Common myeloid progenitor, CD34-positive (primary cell): ENCODE measurements at regions not wholly inside any gene's neighbourhood (a gene's known extent, or its start where the extent isn't known, plus 50 kb on each side); places are given as distances from the start of the nearest gene placed in this dataset.

ENCODE experiments used
- CTCF ChIA-PET: fragments of 350-600 bp; sonication (Branson Sonifier 250); formaldehyde crosslinking; loops from one replicate; lab custom pipeline; 2021; ENCODE audit warnings: antibody characterized with exemption; lab: Charles Lee
- POLR2A ChIA-PET: fragments of 350-600 bp; sonication (Branson Sonifier 250); formaldehyde crosslinking; loops from one replicate; lab custom pipeline; 2021; ENCODE audit warnings: antibody characterized with exemption; lab: Charles Lee
- DNase-seq, 3 donors: peaks; one replicate each; pipeline versions ENCODE4 v3.0.0 to v3.0.0-alpha.2; 2013
- H3K27ac ChIP-seq, 2 experiments: 1 replicate in 1 of 2; 2 replicates in 1 of 2; pipeline ENCODE4 v1.7.0; 2013; ENCODE audit warnings: inconsistent platforms in 2 of 2, low read length in 2 of 2, mild to moderate bottlenecking in 2 of 2, low read depth in 1 of 2, moderate library complexity in 1 of 2; ENCODE audit not compliant: severe bottlenecking in 2 of 2, insufficient read depth in 1 of 2, poor library complexity in 1 of 2
- H3K27me3 ChIP-seq, 5 experiments: replicated peaks in 2 of 5; 1 replicate in 3 of 5; 2 replicates in 2 of 5; pipeline versions ENCODE4 v1.6.1 to v1.7.0; 2013; ENCODE audit warnings: low read length in 4 of 5, mild to moderate bottlenecking in 2 of 5, moderate library complexity in 2 of 5, inconsistent platforms in 1 of 5; ENCODE audit not compliant: insufficient read depth in 5 of 5, control insufficient read depth in 4 of 5
- H3K36me3 ChIP-seq, 4 experiments: 1 replicate in 2 of 4; 2 replicates in 2 of 4; pipeline versions ENCODE4 v1.6.1 to v1.7.0; 2013; ENCODE audit warnings: low read length in 3 of 4, control low read depth in 1 of 4, mild to moderate bottlenecking in 1 of 4; ENCODE audit not compliant: control insufficient read depth in 4 of 4, insufficient read depth in 4 of 4
- H3K4me1 ChIP-seq, 4 experiments: 1 replicate in 3 of 4; 2 replicates in 1 of 4; pipeline versions ENCODE4 v1.6.1 to v1.7.1; 2013; ENCODE audit warnings: low read length in 3 of 4, mild to moderate bottlenecking in 3 of 4, control low read depth in 1 of 4, inconsistent platforms in 1 of 4, moderate library complexity in 1 of 4; ENCODE audit not compliant: control insufficient read depth in 4 of 4, insufficient read depth in 4 of 4; ENCODE audit errors: control extremely low read depth in 1 of 4
- H3K4me3 ChIP-seq, 7 experiments: 1 replicate in 4 of 7; 2 replicates in 3 of 7; pipeline versions ENCODE4 v1.5.1 to v1.7.0; 2013; ENCODE audit warnings: mild to moderate bottlenecking in 7 of 7, low read length in 6 of 7, moderate library complexity in 6 of 7, inconsistent platforms in 2 of 7, low read depth in 2 of 7, control low read depth in 1 of 7; ENCODE audit not compliant: insufficient read depth in 4 of 7, control insufficient read depth in 1 of 7; ENCODE audit errors: extremely low read depth in 1 of 7
- H3K9me3 ChIP-seq, 5 experiments: 1 replicate in 4 of 5; 2 replicates in 1 of 5; pipeline versions ENCODE4 v1.6.1 to v1.7.1; 2013; ENCODE audit warnings: low read length in 4 of 5, mild to moderate bottlenecking in 2 of 5, inconsistent platforms in 1 of 5, low read depth in 1 of 5, moderate library complexity in 1 of 5; ENCODE audit not compliant: control insufficient read depth in 4 of 5, insufficient read depth in 2 of 5; ENCODE audit errors: control extremely low read depth in 1 of 5
- WGBS: methylation state at CpG from one replicate; pipeline ENCODE4 v1.1.5; 2013; ENCODE audit not compliant: insufficient coverage; 5-methylcytosine and 5-hydroxymethylcytosine counted together

DNA sequence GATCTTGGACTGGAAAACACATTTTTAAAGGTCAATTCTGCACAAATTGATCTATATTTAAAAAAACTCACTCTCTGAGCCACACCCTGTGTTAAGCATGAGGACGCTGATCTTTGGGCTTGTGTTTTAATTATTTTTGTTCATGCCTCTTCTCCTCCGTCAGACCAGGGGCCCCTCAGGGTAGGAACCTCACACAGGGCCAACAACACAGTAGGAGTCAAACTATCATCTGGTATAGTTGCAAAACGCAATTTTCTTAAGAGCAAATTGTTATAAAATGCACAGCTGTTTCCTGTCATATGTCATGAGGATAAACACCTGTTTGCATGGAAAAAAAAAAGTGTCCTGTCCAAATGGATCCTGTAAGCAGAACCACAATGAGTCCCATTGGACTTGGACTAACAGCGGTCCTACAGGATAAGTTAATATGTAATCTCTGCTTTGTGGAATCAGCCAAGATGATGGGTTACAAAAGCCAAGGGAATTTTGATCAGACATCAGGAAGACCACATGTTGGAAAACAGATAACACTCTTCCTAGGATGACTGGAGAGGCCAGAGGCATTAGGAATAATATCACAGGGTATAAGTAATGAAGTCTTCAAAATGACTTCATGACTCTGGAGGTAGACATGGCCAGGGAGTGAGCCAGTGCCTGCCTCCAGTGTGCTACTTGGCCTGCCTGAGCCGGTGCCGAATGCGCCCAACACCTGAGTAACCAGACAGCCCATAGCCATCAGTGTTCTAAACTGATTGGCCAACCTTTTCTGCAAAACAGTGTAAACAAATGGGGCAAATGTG is 184.9 kb upstream of the ADCY1 start:
- Histone ChIP-seq H3K4me3 (no peak overlapping the region), H3K9me3 (peaks cover 0 to 4% (median 0%) of the 10 kb centered on the region in 5 experiments), H3K27me3 (no peaks in the 10 kb centered on the region), H3K36me3 (no peaks in the 10 kb centered on the region), H3K4me1 (no peaks in the 10 kb centered on the region), H3K27ac (no peak overlapping the region)
- DNase-seq = no peak
- ChIA-PET POLR2A (no interaction called here), CTCF (no interaction called here)
- WGBS = 90% methylated on average over 5 of the region's 7 CpGs

DNA sequence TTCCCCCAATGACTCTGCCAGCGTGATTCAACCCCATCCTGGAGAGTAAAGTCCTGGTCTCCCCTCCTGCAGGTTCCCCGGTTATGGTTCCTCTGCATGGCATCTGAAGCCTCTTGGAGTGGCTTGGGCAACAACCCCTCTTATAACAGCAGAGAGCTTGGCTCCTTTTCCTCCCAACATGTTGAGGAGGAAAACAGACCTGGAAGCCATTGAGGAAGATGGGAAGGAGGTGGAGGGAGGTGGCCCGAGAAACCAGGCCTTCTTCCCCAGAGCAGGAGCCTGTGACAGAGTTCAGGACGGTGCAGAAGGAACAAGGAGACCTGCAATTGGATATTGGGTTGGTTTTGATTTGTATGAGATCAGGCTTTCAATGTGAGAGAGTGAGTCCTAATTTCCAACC is 184.0 kb upstream of the ADCY1 start:
- H3K9me3 ChIP-seq = peaks cover 0 to 4% (median 0%) of the 10 kb centered on the region in 5 experiments
- H3K27ac ChIP-seq = no peak overlapping the region
- ChIA-PET POLR2A (no interaction called here), CTCF (no interaction called here)
- no peak for DNase-seq
- no peak overlapping the region for H3K4me3 ChIP-seq
- no peaks in the 10 kb centered on the region for H3K36me3 ChIP-seq
- no peaks in the 10 kb centered on the region for H3K27me3 ChIP-seq
- 83% methylated on average over 3 of the region's 4 CpGs for WGBS
- no peaks in the 10 kb centered on the region for H3K4me1 ChIP-seq

DNA sequence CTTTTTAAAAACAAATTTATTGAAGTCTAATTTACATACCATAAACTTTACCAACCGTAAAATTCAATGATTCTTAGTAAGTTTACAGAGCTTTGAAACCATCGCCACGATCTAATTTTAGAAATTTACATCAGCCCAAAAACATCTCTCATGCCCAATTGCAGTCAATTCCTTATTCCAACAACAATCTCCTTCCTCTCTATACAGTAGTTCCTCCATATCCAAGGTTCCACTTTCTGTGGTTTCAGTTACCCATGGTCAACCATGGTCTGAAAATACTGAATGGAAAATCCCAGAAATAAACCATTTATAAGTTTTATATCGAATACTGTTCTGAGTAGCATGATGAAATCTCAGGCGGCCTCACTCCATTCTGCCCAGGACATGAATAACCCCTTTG is 183.4 kb upstream of the ADCY1 start:
- no peaks in the 10 kb centered on the region for H3K4me1 ChIP-seq
- no peak for DNase-seq
- no peaks in the 10 kb centered on the region for H3K27me3 ChIP-seq
- 100% methylated on average over 2 of the region's 5 CpGs for WGBS
- CTCF ChIA-PET = no interaction called here
- POLR2A ChIA-PET = no interaction called here
- no peaks in the 10 kb centered on the region for H3K36me3 ChIP-seq
- no peak overlapping the region for H3K27ac ChIP-seq
- H3K4me3 ChIP-seq = no peak overlapping the region
- H3K9me3 ChIP-seq = peaks cover 0 to 7% (median 0%) of the 10 kb centered on the region in 5 experiments

DNA sequence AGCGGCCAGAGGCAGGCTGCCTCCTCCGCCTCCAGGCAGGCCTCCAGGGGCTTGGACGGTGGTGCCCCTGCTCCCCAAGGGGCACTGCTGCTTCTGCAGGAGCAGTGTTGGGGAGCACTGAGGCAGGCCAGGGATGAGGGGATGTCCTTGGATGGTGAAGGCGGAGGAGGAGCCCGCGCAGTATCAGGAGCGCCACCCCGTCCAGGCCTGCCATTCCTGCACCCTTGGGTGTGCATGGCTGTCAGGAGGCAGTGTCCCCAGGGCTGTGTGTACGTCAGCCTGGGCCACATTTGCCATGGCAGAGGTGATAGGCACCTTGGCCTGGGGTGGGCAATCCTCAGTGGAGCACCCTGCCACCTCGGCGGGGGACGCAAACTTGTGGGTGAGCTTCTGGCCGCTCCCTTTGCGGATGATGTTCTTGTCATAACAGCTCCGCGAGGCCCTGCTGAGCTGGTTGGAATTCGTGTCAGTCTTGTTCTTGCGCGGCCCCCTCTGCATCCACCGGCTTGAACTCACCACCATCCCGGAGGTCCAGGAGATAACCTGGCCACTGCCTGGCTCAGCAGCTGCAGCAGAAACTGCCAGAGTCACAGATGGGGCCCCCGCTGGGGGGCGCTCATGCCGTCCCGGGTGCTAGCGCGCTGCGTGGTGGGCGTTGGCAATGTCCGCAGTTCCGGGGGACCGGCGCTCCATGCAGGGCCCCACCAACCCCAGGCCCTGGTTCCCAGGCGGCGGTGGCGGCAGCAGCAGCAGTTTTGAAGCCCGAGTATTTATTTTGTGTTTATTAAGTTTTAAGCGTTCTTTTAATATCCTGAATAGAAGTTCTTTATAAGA is 182.3 kb upstream of the ADCY1 start:
- Histone ChIP-seq H3K27ac (no peak overlapping the region), H3K4me3 (no peak overlapping the region), H3K9me3 (peaks cover 0 to 8% (median 0%) of the 10 kb centered on the region in 5 experiments), H3K4me1 (no peaks in the 10 kb centered on the region), H3K36me3 (no peaks in the 10 kb centered on the region), H3K27me3 (no peaks in the 10 kb centered on the region)
- CTCF ChIA-PET = no interaction called here
- 87% methylated on average over 26 of the region's 38 CpGs for WGBS
- POLR2A ChIA-PET = no interaction called here
- DNase-seq = no peak

DNA sequence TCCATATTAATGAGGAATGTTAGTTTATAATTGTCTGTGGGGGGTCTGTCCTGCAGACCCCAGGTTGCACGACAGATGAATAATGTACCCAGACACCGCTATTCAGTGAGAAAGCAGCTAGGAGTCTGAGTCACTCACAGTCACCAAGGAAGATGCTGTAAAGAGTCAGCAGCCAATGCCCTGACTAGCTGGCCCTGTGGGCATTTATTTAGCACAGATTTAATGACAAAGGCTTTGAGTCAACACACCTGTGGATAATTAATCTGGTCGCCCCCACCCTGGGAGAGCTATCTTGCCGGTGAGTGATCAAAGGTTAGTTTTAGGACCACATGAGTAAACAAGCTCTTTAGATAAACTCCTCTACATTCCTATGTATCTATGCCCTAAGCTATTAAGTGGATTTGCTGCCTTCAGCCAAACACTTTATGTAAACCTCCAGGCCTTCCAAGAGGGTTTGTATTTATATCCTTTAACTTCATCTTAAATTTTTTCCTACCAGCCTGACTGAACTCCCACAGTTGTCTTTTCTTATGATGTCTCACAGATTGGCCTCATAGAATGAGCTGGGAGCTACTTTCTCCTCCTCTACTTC is 180.0 kb upstream of the ADCY1 start:
- peaks cover 0 to 8% (median 0%) of the 10 kb centered on the region in 5 experiments for H3K9me3 ChIP-seq
- DNase-seq = no peak
- CTCF ChIA-PET = no interaction called here
- no peak overlapping the region for H3K4me3 ChIP-seq
- 79% methylated on average over 4 of the region's 4 CpGs for WGBS
- H3K4me1 ChIP-seq = no peaks in the 10 kb centered on the region
- H3K36me3 ChIP-seq = no peaks in the 10 kb centered on the region
- no peak overlapping the region for H3K27ac ChIP-seq
- H3K27me3 ChIP-seq = no peaks in the 10 kb centered on the region
- POLR2A ChIA-PET = no interaction called here

DNA sequence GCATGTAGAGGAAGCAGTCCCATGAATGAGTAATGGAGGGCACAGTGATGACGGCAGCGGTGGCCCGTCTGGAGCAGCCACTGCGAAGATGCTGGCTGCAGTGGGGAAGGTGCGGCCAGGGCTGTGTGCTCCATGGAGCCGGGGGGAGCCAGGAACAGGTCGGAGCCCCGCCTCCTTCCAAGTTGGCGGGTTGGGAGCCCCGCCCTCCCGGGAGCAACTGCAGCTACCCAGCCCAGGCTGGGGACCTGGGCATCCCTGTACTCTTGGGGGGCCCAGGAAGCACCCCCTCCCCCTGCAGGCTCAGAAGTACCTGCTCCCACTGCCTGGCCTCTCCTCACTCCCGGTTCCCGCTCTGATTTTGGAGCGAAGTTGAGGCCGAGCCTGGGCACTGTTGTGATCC is 175.1 kb upstream of the ADCY1 start:
- ChIA-PET CTCF (no interaction called here), POLR2A (no interaction called here)
- DNase-seq = no peak
- Histone ChIP-seq H3K4me3 (no peak overlapping the region), H3K27me3 (no peaks in the 10 kb centered on the region), H3K27ac (no peak overlapping the region), H3K9me3 (peaks cover 0 to 12% (median 0%) of the 10 kb centered on the region in 5 experiments), H3K4me1 (peaks cover 0 to 7% (median 2%) of the 10 kb centered on the region in 4 experiments), H3K36me3 (no peaks in the 10 kb centered on the region)
- WGBS = 96% methylated on average over 15 of the region's 15 CpGs
